GM21360 (cell line): ENCODE measurements at regions not wholly inside any gene's neighbourhood (a gene's known extent, or its start where the extent isn't known, plus 50 kb on each side); places are given as distances from the start of the nearest gene placed in this dataset.
"Not testable (repeated sequence)": the region's sequence is repeated elsewhere in the genome, so short reads cannot be mapped to it uniquely, and the experiment has no call there.

ENCODE experiments used
- ATAC-seq: cut with Tn5 transposase; IDR thresholded peaks from one replicate; pipeline ENCODE4 v1.9.1; 2021; ENCODE audit warnings: mild to moderate bottlenecking, moderate library complexity; ENCODE audit not compliant: unreplicated experiment

GRCh38 chr13:34159946-34160345 lies 342.0 kb downstream of the RFC3 start:
- no peak for ATAC-seq

- ATAC-seq, result no peak
Measured at GRCh38 chr13:34161931-34162543, 344.1 kb downstream of the RFC3 start.

- no peak for ATAC-seq
Measured at GRCh38 chr13:34162544-34162933, 344.6 kb downstream of the RFC3 start.

- no peak for ATAC-seq
Measured at GRCh38 chr13:34164582-34164981, 346.6 kb downstream of the RFC3 start.

GRCh38 chr13:34165158-34165557 lies 347.2 kb downstream of the RFC3 start:
- no peak for ATAC-seq

- no peak for ATAC-seq
Measured at GRCh38 chr13:34166406-34166805, 348.5 kb downstream of the RFC3 start.

- ATAC-seq, result no peak
Measured at GRCh38 chr13:34167347-34167746, 349.4 kb downstream of the RFC3 start.

GRCh38 chr13:34172048-34172447 lies 354.1 kb downstream of the RFC3 start:
- no peak for ATAC-seq

- ATAC-seq, result no peak
Measured at GRCh38 chr13:34174671-34175145, 356.8 kb downstream of the RFC3 start.

- ATAC-seq, result no peak
Measured at GRCh38 chr13:34175551-34175950, 357.6 kb downstream of the RFC3 start.

GRCh38 chr13:34176633-34177032 lies 358.7 kb downstream of the RFC3 start:
- no peak for ATAC-seq

- no peak for ATAC-seq
Measured at GRCh38 chr13:34179481-34179880, 361.5 kb downstream of the RFC3 start.

- no peak for ATAC-seq
Measured at GRCh38 chr13:34179927-34180326, 362.0 kb downstream of the RFC3 start.

GRCh38 chr13:34181256-34181655 lies 363.3 kb downstream of the RFC3 start:
- ATAC-seq, result not testable (repeated sequence)

- no peak for ATAC-seq
Measured at GRCh38 chr13:34189946-34190345, 372.0 kb downstream of the RFC3 start.

- no peak for ATAC-seq
Measured at GRCh38 chr13:34201050-34201913, 383.3 kb downstream of the RFC3 start.

- no peak for ATAC-seq
Measured at GRCh38 chr13:34207334-34207733, 389.4 kb downstream of the RFC3 start.

GRCh38 chr13:34207872-34208271 lies 389.9 kb downstream of the RFC3 start:
- ATAC-seq, result no peak

GRCh38 chr13:34208336-34208735 lies 390.4 kb downstream of the RFC3 start:
- no peak for ATAC-seq

- no peak for ATAC-seq
Measured at GRCh38 chr13:34210341-34210740, 392.4 kb downstream of the RFC3 start.

- no peak for ATAC-seq
Measured at GRCh38 chr13:34214686-34215085, 396.7 kb downstream of the RFC3 start.

GRCh38 chr13:34216256-34216655 lies 398.3 kb downstream of the RFC3 start:
- no peak for ATAC-seq
